Stimulated activated effector memory CD8-positive, alpha-beta T cell treated with anti-CD3 and anti-CD28 coated beads, Interleukin-12 subunit alpha, Interleukin-12 subunit beta, amount 100 ng/mL, for 72 hours (primary cell): ENCODE measurements at regions not wholly inside any gene's neighbourhood (a gene's known extent, or its start where the extent isn't known, plus 50 kb on each side); places are given as distances from the start of the nearest gene placed in this dataset.

Source experiments
- ATAC-seq: fragments of 150-1000 bp; cut with Tn5 transposase; 2 replicates; pipeline ENCODE4 v1.10.0; 2021
- DNase-seq, 2 donors: peaks; one replicate each; pipeline ENCODE4 v3.0.0; 2021 to 2022; ENCODE audit warnings: low spot score in 2 of 2
- H3K27ac Mint-ChIP-seq: one replicate; pipeline ENCODE4 v1.8.0; 2022; ENCODE audit warnings: mild to moderate bottlenecking, mixed read lengths
- H3K36me3 Mint-ChIP-seq: one replicate; pipeline ENCODE4 v1.8.0; 2022; ENCODE audit warnings: mild to moderate bottlenecking, mixed read lengths
- H3K4me1 Mint-ChIP-seq: one replicate; pipeline ENCODE4 v1.8.0; 2022; ENCODE audit warnings: mixed read lengths
- H3K4me3 Mint-ChIP-seq: one replicate; pipeline ENCODE4 v1.8.0; 2022; ENCODE audit warnings: mild to moderate bottlenecking, mixed read lengths
- H3K9me3 Mint-ChIP-seq: one replicate; pipeline ENCODE4 v1.8.0; 2022; ENCODE audit warnings: mixed read lengths

GRCh38 chr3:30294241-30294667, 312.1 kb upstream of the TGFBR2 start:
- Mint-ChIP-seq H3K4me1 (peaks cover 18% of the 10 kb centered on the region), H3K9me3 (no peaks in the 10 kb centered on the region), H3K4me3 (no peak overlapping the region), H3K27ac (no peak overlapping the region), H3K36me3 (no peaks in the 10 kb centered on the region)
- DNase-seq (no peak), ATAC-seq (no peak)

- DNase-seq: no peak
- Mint-ChIP-seq H3K9me3 (no peaks in the 10 kb centered on the region), H3K36me3 (no peaks in the 10 kb centered on the region), H3K27ac (no peak overlapping the region), H3K4me3 (no peak overlapping the region), H3K4me1 (peaks cover 3% of the 10 kb centered on the region)
- no peak for ATAC-seq
Observed at GRCh38 chr3:30297112-30297511, 309.3 kb upstream of the TGFBR2 start.

GRCh38 chr3:30299674-30300385, 306.6 kb upstream of the TGFBR2 start:
- ATAC-seq: no peak
- Mint-ChIP-seq H3K4me1 (no peaks in the 10 kb centered on the region), H3K27ac (no peak overlapping the region), H3K9me3 (peaks cover 4% of the 10 kb centered on the region), H3K36me3 (no peaks in the 10 kb centered on the region), H3K4me3 (no peak overlapping the region)
- DNase-seq: no peak

GRCh38 chr3:30300809-30301208, 305.6 kb upstream of the TGFBR2 start:
- ATAC-seq (no peak), DNase-seq (no peak)
- Mint-ChIP-seq H3K9me3 (peaks cover 6% of the 10 kb centered on the region), H3K36me3 (no peaks in the 10 kb centered on the region), H3K27ac (no peak overlapping the region), H3K4me3 (no peak overlapping the region), H3K4me1 (no peaks in the 10 kb centered on the region)

- no peak overlapping the region for H3K4me3 Mint-ChIP-seq
- no peaks in the 10 kb centered on the region for H3K36me3 Mint-ChIP-seq
- H3K4me1 Mint-ChIP-seq: no peaks in the 10 kb centered on the region
- no peak overlapping the region for H3K27ac Mint-ChIP-seq
- DNase-seq (no peak), ATAC-seq (peak; percentile 96)
- peaks cover 10% of the 10 kb centered on the region for H3K9me3 Mint-ChIP-seq
Observed at GRCh38 chr3:30302027-30302426, 304.4 kb upstream of the TGFBR2 start.

DNA sequence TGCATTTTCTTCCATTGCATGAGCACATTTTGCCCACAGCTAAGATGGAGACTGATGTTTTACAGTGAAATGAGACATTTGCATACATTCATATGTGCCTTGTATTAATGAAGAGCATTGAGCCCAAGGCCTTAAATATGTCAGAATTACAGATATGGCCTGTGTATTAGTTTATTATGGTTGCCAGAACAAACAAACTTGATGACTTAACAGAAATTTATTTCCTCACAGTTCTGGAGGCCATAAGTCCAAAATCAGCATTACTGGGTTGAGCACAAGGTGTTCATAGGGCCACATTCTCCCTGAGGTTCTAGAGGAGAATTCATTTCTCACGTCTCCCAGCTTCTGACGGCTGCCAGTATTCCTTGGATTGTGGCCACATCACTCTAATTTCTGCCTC, 302.6 kb upstream of the TGFBR2 start:
- Mint-ChIP-seq H3K9me3 (peaks cover 10% of the 10 kb centered on the region), H3K27ac (no peak overlapping the region), H3K4me1 (no peaks in the 10 kb centered on the region), H3K36me3 (no peaks in the 10 kb centered on the region), H3K4me3 (no peak overlapping the region)
- DNase-seq (no peak), ATAC-seq (no peak)

DNA sequence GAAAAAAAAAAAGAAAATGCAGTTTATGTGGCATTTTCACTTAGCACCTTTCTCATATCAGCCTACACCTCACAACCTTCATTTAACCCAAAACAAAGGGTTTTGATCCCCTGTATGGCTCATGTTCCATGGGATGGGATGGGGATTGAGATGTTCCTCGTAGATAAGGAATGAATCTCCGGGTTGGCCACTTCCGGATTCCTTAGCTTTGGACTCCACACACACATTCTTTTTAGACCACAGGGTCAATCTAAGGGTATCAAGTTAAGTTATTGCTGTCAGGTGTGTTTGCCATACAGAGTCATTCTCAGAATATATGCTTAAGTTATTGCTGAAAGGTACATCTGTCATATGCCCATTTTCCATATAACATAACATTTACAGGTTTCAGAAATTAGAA, 301.4 kb upstream of the TGFBR2 start:
- H3K4me1 Mint-ChIP-seq: no peaks in the 10 kb centered on the region
- H3K27ac Mint-ChIP-seq: no peak overlapping the region
- no peak overlapping the region for H3K4me3 Mint-ChIP-seq
- no peak for ATAC-seq
- H3K9me3 Mint-ChIP-seq: peaks cover 10% of the 10 kb centered on the region
- DNase-seq: no peak
- H3K36me3 Mint-ChIP-seq: no peaks in the 10 kb centered on the region

DNA sequence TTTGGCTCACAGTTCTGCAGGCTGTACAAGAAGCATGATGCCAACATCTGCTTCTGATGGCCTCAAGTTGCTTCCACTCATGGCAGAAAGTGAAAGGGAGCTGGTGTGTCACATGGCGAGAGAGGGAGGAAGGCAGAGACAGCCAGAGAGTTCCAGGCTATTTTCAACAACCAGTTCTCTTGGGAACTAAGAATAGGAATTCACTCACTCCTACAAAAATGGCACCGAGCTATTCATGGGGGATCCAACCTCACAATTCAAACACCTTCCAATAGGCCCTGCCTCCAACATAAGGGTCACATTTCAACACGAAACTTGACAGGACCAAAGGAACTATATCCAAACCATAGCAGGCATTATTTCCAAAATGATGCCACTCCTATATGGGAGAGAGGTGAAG, 299.5 kb upstream of the TGFBR2 start:
- Mint-ChIP-seq H3K27ac (no peak overlapping the region), H3K4me1 (no peaks in the 10 kb centered on the region), H3K9me3 (peaks cover 10% of the 10 kb centered on the region), H3K36me3 (no peaks in the 10 kb centered on the region), H3K4me3 (no peak overlapping the region)
- ATAC-seq (no peak), DNase-seq (no peak)

DNA sequence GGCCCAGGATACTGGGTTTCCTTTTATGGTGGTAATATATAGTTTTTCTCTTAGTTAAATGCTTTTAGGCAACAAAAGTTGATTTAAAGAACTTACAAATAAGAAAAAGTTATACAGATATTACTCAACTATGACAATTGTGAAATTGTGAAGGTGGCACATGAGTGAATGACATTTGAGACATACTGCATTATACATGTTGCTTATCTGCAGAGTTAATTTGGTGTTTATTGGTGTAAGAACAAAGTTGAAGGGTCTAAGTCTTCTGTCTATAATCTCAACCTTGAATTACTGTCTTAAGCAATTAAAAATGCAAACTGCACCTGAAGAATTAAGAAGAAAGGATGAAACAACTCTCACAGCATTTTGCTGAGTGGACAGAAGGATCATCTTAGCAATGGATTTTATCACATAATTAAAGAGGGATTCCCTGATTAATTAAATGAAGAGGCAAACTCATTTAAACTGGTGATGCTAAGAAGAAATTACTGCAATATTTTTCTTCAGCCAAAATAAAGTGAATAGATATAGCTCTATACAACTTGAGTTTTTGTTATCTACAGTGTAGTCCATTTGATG, 298.9 kb upstream of the TGFBR2 start:
- no peak overlapping the region for H3K4me3 Mint-ChIP-seq
- ATAC-seq (no peak), DNase-seq (no peak)
- H3K36me3 Mint-ChIP-seq: no peaks in the 10 kb centered on the region
- no peaks in the 10 kb centered on the region for H3K4me1 Mint-ChIP-seq
- peaks cover 10% of the 10 kb centered on the region for H3K9me3 Mint-ChIP-seq
- no peak overlapping the region for H3K27ac Mint-ChIP-seq

DNA sequence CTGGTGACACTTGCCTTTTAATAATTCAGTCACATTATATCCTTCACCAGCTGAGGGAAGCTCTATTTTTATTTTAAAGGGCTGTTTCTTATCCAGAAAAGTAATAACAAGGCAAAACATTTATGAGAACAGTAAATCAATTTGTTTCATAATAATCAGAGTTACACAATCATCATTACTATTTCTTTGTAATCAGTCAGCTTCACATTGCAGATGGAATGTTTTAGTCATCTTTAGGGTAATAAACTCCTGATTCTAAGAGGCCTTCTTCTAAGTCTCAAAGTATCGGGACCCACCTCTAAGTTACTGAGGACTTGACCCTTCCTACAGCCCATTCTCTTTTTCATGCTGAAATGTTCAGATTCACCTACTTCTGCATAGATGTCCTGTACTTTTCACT, 298.3 kb upstream of the TGFBR2 start:
- H3K4me1 Mint-ChIP-seq: no peaks in the 10 kb centered on the region
- no peak overlapping the region for H3K4me3 Mint-ChIP-seq
- no peak overlapping the region for H3K27ac Mint-ChIP-seq
- peaks cover 10% of the 10 kb centered on the region for H3K9me3 Mint-ChIP-seq
- no peaks in the 10 kb centered on the region for H3K36me3 Mint-ChIP-seq
- ATAC-seq (no peak), DNase-seq (no peak)

DNA sequence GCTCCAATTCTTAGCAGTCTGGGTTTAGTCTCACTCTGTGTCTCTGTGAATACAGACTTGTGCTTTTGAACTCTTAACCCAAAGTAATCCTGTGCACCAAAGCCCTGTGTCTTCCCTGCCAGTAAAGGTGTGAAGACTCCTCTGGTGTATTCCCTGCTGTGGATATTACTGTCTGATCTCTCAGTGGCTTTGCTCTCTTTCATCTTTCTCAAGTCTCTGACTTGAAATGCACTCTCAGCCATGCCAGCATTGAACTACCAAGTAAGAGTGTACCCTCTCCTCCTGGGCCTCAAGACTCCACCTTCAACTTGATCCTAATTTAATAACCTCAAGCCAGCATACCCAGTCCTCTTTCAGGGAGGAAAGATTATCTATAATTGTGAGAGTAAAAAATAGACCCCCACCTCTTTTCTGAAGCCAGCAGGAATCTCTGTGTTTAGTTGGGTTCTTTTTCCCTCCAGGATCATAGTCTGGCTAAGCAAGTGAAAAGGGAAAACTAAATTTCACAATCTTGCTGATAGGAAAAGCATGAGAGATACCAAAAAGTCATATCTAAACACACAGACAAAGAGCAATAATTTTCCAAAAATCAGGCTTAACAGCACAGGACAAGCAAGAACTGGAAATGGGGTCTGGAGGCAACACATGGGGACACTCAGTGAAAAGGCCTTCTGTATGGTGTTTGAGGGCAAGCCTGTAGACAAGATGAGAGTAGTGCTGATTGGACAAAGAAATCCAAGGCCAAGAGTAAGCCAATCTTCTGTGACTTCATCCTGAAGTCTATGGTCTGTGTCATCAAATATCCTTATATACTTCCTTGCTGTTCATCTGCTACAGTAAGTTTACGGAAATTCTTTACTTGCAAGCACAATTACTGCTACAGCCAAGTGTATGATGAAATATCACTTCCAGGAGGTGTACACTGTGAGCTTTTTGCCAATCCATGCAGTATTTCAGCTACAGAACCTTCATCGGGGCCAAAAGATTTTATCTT, 296.1 kb upstream of the TGFBR2 start:
- H3K4me1 Mint-ChIP-seq: no peaks in the 10 kb centered on the region
- DNase-seq: no peak
- no peaks in the 10 kb centered on the region for H3K36me3 Mint-ChIP-seq
- no peak for ATAC-seq
- no peak overlapping the region for H3K4me3 Mint-ChIP-seq
- no peak overlapping the region for H3K27ac Mint-ChIP-seq
- peaks cover 6% of the 10 kb centered on the region for H3K9me3 Mint-ChIP-seq

- Mint-ChIP-seq H3K4me3 (no peak overlapping the region), H3K9me3 (no peaks in the 10 kb centered on the region), H3K27ac (no peak overlapping the region), H3K36me3 (no peaks in the 10 kb centered on the region), H3K4me1 (no peaks in the 10 kb centered on the region)
- no peak for ATAC-seq
- DNase-seq: no peak
Observed at GRCh38 chr3:30311781-30312180, 294.6 kb upstream of the TGFBR2 start.

DNA sequence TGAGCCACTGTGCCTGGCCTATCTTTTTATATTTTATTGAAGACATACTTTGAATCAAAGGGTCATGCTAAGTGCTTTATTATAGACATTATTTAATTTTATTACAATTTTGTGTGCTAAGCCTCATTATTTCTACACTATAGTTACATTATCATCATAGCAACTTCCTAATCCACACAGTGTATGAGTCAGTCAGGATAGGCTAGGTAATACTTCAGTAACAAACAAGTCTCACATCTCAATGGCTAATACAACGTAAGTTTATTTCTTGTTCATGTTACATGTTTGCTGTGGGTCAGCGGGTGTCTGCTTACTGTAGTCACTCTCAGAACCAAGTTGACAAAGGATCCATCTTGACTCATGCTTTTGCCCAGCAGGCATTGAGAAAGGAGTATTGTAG, 292.6 kb upstream of the TGFBR2 start:
- Mint-ChIP-seq H3K4me1 (no peaks in the 10 kb centered on the region), H3K4me3 (no peak overlapping the region), H3K36me3 (no peaks in the 10 kb centered on the region), H3K9me3 (no peaks in the 10 kb centered on the region), H3K27ac (no peak overlapping the region)
- DNase-seq (no peak), ATAC-seq (no peak)

DNA sequence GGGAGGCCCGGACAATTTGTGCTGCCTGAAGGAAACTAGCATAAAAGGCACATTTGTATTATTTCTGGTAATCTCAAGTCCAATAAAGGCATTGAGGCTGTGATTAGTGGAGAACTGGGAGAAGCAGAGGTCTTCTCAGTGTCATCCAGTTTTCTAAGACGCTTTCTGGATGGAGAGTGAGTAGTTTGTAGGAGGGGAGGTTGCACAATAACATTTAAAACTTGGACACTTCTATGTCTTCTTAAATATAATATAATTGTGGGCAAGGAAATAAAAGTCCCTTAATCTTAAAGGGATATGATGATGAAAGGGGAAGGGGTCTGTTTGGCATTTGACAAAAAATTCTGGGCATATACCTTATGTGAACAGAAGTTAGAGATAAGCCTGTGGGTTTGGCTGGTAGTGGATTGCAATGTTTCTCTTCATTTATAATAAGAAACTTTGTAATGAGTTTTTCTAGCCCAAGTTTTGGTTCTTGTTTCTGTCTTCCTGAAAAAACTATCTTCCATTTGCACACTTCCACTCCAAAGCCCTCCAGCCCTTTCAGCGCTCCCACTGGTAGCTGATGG, 291.6 kb upstream of the TGFBR2 start:
- DNase-seq: no peak
- H3K27ac Mint-ChIP-seq: no peak overlapping the region
- no peak overlapping the region for H3K4me3 Mint-ChIP-seq
- ATAC-seq: no peak
- H3K9me3 Mint-ChIP-seq: no peaks in the 10 kb centered on the region
- H3K4me1 Mint-ChIP-seq: peaks cover 5% of the 10 kb centered on the region
- no peaks in the 10 kb centered on the region for H3K36me3 Mint-ChIP-seq

DNA sequence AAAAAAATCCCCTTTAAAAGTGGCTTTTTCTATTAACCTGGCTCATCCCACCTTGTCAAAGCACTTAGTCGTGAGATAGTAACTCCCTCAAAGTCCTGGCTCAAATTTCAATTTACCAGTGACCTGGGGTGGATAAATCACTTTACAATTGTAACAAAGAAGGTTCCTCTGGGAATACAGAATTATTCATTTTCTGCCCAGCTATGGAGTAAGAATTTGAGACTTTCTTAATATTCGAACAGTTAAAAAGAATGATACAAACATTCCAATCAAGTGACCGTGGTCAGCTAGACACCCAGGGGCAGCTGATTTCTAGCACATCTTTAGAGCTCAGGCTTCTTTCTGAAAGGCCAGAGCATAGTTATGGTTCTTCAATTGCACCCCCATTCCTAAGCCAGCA, 291.0 kb upstream of the TGFBR2 start:
- Mint-ChIP-seq H3K4me1 (peaks cover 7% of the 10 kb centered on the region), H3K4me3 (no peak overlapping the region), H3K27ac (no peak overlapping the region), H3K9me3 (no peaks in the 10 kb centered on the region), H3K36me3 (no peaks in the 10 kb centered on the region)
- ATAC-seq (no peak), DNase-seq (no peak)
